WTC11 (cell line): ENCODE measurements at regions not wholly inside any gene's neighbourhood (a gene's known extent, or its start where the extent isn't known, plus 50 kb on each side); places are given as distances from the start of the nearest gene placed in this dataset.

Experiments used
- ATAC-seq: fragments of 200-7000 bp; cut with Tn5 transposase; 2 replicates; pipeline ENCODE4 v1.10.0; 2021; ENCODE audit warnings: mild to moderate bottlenecking, moderate library complexity
- CTCF ChIA-PET: fragments of 300-600 bp; sonication (Branson Sonifier 250); formaldehyde crosslinking; loops from one replicate; lab custom pipeline; 2021; ENCODE audit warnings: antibody characterized with exemption; lab: Charles Lee
- POLR2A ChIA-PET: fragments of 350-600 bp; sonication (Branson Sonifier 250); formaldehyde crosslinking; loops from one replicate; lab custom pipeline; 2021; ENCODE audit warnings: antibody characterized with exemption; lab: Charles Lee
- DNase-seq: peaks from one replicate; pipeline ENCODE4 v3.0.0; 2021; ENCODE audit warnings: low spot score
- H3K27ac Mint-ChIP-seq: 2 replicates; pipeline ENCODE4 v1.8.0; 2021; ENCODE audit warnings: mixed read lengths
- H3K27me3 Mint-ChIP-seq: 2 replicates; pipeline ENCODE4 v1.8.0; 2021; ENCODE audit warnings: low read depth, mild to moderate bottlenecking, moderate library complexity, mixed read lengths
- H3K36me3 Mint-ChIP-seq: 2 replicates; pipeline ENCODE4 v1.8.0; 2021; ENCODE audit warnings: mixed read lengths
- H3K4me1 Mint-ChIP-seq: 2 replicates; pipeline ENCODE4 v1.8.0; 2022; ENCODE audit warnings: mixed read lengths
- H3K4me3 Mint-ChIP-seq: 2 replicates; pipeline ENCODE4 v1.8.0; 2021; ENCODE audit warnings: mild to moderate bottlenecking, moderate library complexity, mixed read lengths
- H3K9me3 Mint-ChIP-seq: 2 replicates; pipeline ENCODE4 v1.8.0; 2021; ENCODE audit warnings: mixed read lengths
- AFF4 ChIP-seq: sonication (generic); formaldehyde crosslinking; IDR thresholded peaks from 2 replicates; pipeline ENCODE4 v1.8.1; 2023; ENCODE audit warnings: mild to moderate bottlenecking, missing genetic modification reagents, borderline replicate concordance
- FOXK1 ChIP-seq: sonication (generic); formaldehyde crosslinking; IDR thresholded peaks from 2 replicates; pipeline ENCODE4 v1.8.0; 2022; ENCODE audit warnings: mild to moderate bottlenecking, moderate library complexity, missing genetic modification reagents
- GABPB1 ChIP-seq: sonication (generic); formaldehyde crosslinking; IDR thresholded peaks from 2 replicates; pipeline ENCODE4 v1.8.1; 2023; ENCODE audit warnings: mild to moderate bottlenecking, missing genetic modification reagents
- GTF2I ChIP-seq: fragments of 250-450 bp; sonication (Bioruptor Pico); conservative IDR thresholded peaks from 2 replicates; pipeline ENCODE4 v1.4.0; 2021; ENCODE audit warnings: mild to moderate bottlenecking
- HMGA2 ChIP-seq: fragments of 250-450 bp; sonication (Bioruptor Pico); IDR thresholded peaks from 2 replicates; pipeline ENCODE4 v1.4.0; 2021; ENCODE audit warnings: mild to moderate bottlenecking, moderate library complexity
- MYBL2 ChIP-seq: sonication (generic); formaldehyde crosslinking; IDR thresholded peaks from 2 replicates; pipeline ENCODE4 v1.8.1; 2023; ENCODE audit warnings: mild to moderate bottlenecking, moderate library complexity, missing genetic modification reagents
- NFE2L1 ChIP-seq: sonication (generic); formaldehyde crosslinking; IDR thresholded peaks from 2 replicates; pipeline ENCODE4 v1.8.1; 2023; ENCODE audit warnings: missing genetic modification reagents
- NFYB ChIP-seq: sonication (generic); formaldehyde crosslinking; conservative IDR thresholded peaks from 2 replicates; pipeline ENCODE4 v1.8.0; 2022; ENCODE audit warnings: low read depth, missing genetic modification reagents
- OVOL2 ChIP-seq: fragments of 250-450 bp; sonication (Bioruptor Pico); IDR thresholded peaks from 2 replicates; pipeline ENCODE4 v1.9.0; 2021; ENCODE audit warnings: mild to moderate bottlenecking, borderline replicate concordance
- STAT6 ChIP-seq: sonication (generic); formaldehyde crosslinking; conservative IDR thresholded peaks from 2 replicates; pipeline ENCODE4 v1.8.1; 2023; ENCODE audit warnings: mild to moderate bottlenecking, low read depth, missing genetic modification reagents, moderate library complexity
- USF2 ChIP-seq: sonication (generic); formaldehyde crosslinking; IDR thresholded peaks from 2 replicates; pipeline ENCODE4 v1.8.1; 2023; ENCODE audit warnings: mild to moderate bottlenecking, missing genetic modification reagents, moderate library complexity
- ZNF138 ChIP-seq: sonication (generic); formaldehyde crosslinking; conservative IDR thresholded peaks from 2 replicates; pipeline ENCODE4 v1.8.1; 2022; ENCODE audit warnings: mild to moderate bottlenecking, moderate library complexity, missing genetic modification reagents
- ZNF219 ChIP-seq: sonication (generic); formaldehyde crosslinking; IDR thresholded peaks from 2 replicates; pipeline ENCODE4 v1.8.0; 2023; ENCODE audit warnings: missing genetic modification reagents, mild to moderate bottlenecking, borderline replicate concordance
- ZNF263 ChIP-seq: sonication (generic); formaldehyde crosslinking; IDR thresholded peaks from 2 replicates; pipeline ENCODE4 v1.8.1; 2022; ENCODE audit warnings: low read depth, mild to moderate bottlenecking, moderate library complexity, missing genetic modification reagents
- ZNF423 ChIP-seq: fragments of 250-450 bp; sonication (Bioruptor Pico); IDR thresholded peaks from 2 replicates; pipeline ENCODE4 v2.1.2; 2022; ENCODE audit warnings: mild to moderate bottlenecking, moderate library complexity
- TF ChIP-seq, protein P1 (sequence below): sonication (generic); formaldehyde crosslinking; IDR thresholded peaks from 2 replicates; pipeline ENCODE4 v1.8.0; 2022; ENCODE audit warnings: mild to moderate bottlenecking, missing genetic modification reagents
- TF ChIP-seq, protein P2 (sequence below): sonication (generic); formaldehyde crosslinking; IDR thresholded peaks from 2 replicates; pipeline ENCODE4 v1.8.0; 2022; ENCODE audit warnings: mild to moderate bottlenecking, missing genetic modification reagents
- TF ChIP-seq, protein P3 (sequence below): sonication (generic); formaldehyde crosslinking; IDR thresholded peaks from 2 replicates; pipeline ENCODE4 v1.8.0; 2023; ENCODE audit warnings: mild to moderate bottlenecking, missing genetic modification reagents
- TF ChIP-seq, protein P4 (sequence below): sonication (generic); formaldehyde crosslinking; IDR thresholded peaks from 2 replicates; pipeline ENCODE4 v1.8.0; 2023; ENCODE audit warnings: missing genetic modification reagents, mild to moderate bottlenecking, borderline replicate concordance

DNA sequence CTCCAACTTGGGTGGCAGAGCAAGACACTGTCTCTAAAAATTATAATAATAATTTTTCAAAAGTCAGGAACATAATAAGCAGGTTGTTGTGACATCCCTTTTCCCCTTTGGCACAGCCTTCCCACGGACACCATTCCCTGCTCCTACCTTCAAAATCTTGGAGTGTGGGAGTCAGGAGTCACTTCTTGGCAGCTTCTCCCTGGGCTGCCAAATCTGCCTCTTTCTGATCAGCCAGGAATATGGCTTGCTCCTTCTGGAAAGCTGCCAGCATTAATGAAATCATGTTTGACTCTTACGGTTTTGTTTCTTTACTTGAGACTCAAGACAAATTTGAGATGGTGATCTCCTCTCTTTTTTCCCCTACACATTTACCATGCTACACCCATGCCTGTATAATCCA, 391.4 kb upstream of the SYT1 start:
- POLR2A ChIA-PET: no interaction called here
- Mint-ChIP-seq H3K9me3 (no peaks in the 10 kb centered on the region), H3K27ac (no peak overlapping the region), H3K4me3 (no peak overlapping the region), H3K4me1 (peaks cover 7% of the 10 kb centered on the region), H3K27me3 (peaks cover 4% of the 10 kb centered on the region; the same call in 1 of the 2 replicates), H3K36me3 (no peaks in the 10 kb centered on the region)
- CTCF ChIA-PET: interaction anchor here (1.9 kb wide), 1 partner anchor 89 kb away, joined by 5 read pairs; no protein-coding TSS in a partner anchor
- DNase-seq (no peak), ATAC-seq (no peak)
- TF ChIP-seq USF2 (CRISPR knock-in tag) (no peak), HMGA2 (CRISPR knock-in tag) (no peak), GTF2I (no peak), FOXK1 (CRISPR knock-in tag) (no peak), STAT6 (CRISPR knock-in tag) (no peak), NFE2L1 (CRISPR knock-in tag) (no peak), ZNF263 (CRISPR knock-in tag) (no peak)
- TF ChIP-seq, protein P1, sequence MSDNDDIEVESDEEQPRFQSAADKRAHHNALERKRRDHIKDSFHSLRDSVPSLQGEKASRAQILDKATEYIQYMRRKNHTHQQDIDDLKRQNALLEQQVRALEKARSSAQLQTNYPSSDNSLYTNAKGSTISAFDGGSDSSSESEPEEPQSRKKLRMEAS: no peak

DNA sequence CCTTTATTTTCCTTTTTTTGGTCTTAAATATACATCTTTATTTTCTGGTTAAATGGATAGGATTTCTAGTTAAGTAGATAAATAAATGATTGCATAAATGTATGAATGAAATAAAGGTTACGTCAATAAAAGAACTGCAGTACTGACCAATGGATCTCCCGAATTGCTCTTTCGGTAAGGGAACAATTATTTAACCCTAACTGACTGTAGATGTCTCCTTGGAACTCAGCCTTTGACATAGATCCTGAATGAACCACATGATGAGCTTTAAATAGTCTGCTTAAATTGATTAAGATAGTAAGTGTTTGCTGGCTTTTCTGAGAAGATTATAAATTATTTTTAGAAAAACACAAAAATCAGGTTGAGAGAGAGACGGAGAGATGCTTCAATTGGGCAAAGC, 391.0 kb upstream of the SYT1 start:
- Mint-ChIP-seq H3K27ac (no peak overlapping the region), H3K27me3 (peaks cover 4% of the 10 kb centered on the region; the same call in 1 of the 2 replicates), H3K4me3 (no peak overlapping the region), H3K9me3 (no peaks in the 10 kb centered on the region), H3K36me3 (no peaks in the 10 kb centered on the region), H3K4me1 (peaks cover 7% of the 10 kb centered on the region)
- POLR2A ChIA-PET: no interaction called here
- DNase-seq (no peak), ATAC-seq (no peak)
- CTCF ChIA-PET: interaction anchor here (1.0 to 1.9 kb wide), 2 partner anchors 11 to 89 kb away, joined by 3 to 5 read pairs; no protein-coding TSS in a partner anchor
- no peak for TF ChIP-seq GABPB1 (CRISPR knock-in tag)
- TF ChIP-seq, protein P2, sequence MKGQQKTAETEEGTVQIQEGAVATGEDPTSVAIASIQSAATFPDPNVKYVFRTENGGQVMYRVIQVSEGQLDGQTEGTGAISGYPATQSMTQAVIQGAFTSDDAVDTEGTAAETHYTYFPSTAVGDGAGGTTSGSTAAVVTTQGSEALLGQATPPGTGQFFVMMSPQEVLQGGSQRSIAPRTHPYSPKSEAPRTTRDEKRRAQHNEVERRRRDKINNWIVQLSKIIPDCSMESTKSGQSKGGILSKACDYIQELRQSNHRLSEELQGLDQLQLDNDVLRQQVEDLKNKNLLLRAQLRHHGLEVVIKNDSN: no peak
- no peak for TF ChIP-seq ZNF138 (CRISPR knock-in tag)
- no peak for TF ChIP-seq OVOL2 (CRISPR knock-in tag)
- TF ChIP-seq ZNF423: no peak
- no peak for TF ChIP-seq ZNF263 (CRISPR knock-in tag)
- TF ChIP-seq ZNF219 (CRISPR knock-in tag): no peak
- no peak for TF ChIP-seq NFYB (CRISPR knock-in tag)
- no peak for TF ChIP-seq MYBL2 (CRISPR knock-in tag)
- TF ChIP-seq, protein P3, sequence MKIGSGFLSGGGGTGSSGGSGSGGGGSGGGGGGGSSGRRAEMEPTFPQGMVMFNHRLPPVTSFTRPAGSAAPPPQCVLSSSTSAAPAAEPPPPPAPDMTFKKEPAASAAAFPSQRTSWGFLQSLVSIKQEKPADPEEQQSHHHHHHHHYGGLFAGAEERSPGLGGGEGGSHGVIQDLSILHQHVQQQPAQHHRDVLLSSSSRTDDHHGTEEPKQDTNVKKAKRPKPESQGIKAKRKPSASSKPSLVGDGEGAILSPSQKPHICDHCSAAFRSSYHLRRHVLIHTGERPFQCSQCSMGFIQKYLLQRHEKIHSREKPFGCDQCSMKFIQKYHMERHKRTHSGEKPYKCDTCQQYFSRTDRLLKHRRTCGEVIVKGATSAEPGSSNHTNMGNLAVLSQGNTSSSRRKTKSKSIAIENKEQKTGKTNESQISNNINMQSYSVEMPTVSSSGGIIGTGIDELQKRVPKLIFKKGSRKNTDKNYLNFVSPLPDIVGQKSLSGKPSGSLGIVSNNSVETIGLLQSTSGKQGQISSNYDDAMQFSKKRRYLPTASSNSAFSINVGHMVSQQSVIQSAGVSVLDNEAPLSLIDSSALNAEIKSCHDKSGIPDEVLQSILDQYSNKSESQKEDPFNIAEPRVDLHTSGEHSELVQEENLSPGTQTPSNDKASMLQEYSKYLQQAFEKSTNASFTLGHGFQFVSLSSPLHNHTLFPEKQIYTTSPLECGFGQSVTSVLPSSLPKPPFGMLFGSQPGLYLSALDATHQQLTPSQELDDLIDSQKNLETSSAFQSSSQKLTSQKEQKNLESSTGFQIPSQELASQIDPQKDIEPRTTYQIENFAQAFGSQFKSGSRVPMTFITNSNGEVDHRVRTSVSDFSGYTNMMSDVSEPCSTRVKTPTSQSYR: no peak
- no peak for TF ChIP-seq AFF4 (CRISPR knock-in tag)
- TF ChIP-seq, protein P4, sequence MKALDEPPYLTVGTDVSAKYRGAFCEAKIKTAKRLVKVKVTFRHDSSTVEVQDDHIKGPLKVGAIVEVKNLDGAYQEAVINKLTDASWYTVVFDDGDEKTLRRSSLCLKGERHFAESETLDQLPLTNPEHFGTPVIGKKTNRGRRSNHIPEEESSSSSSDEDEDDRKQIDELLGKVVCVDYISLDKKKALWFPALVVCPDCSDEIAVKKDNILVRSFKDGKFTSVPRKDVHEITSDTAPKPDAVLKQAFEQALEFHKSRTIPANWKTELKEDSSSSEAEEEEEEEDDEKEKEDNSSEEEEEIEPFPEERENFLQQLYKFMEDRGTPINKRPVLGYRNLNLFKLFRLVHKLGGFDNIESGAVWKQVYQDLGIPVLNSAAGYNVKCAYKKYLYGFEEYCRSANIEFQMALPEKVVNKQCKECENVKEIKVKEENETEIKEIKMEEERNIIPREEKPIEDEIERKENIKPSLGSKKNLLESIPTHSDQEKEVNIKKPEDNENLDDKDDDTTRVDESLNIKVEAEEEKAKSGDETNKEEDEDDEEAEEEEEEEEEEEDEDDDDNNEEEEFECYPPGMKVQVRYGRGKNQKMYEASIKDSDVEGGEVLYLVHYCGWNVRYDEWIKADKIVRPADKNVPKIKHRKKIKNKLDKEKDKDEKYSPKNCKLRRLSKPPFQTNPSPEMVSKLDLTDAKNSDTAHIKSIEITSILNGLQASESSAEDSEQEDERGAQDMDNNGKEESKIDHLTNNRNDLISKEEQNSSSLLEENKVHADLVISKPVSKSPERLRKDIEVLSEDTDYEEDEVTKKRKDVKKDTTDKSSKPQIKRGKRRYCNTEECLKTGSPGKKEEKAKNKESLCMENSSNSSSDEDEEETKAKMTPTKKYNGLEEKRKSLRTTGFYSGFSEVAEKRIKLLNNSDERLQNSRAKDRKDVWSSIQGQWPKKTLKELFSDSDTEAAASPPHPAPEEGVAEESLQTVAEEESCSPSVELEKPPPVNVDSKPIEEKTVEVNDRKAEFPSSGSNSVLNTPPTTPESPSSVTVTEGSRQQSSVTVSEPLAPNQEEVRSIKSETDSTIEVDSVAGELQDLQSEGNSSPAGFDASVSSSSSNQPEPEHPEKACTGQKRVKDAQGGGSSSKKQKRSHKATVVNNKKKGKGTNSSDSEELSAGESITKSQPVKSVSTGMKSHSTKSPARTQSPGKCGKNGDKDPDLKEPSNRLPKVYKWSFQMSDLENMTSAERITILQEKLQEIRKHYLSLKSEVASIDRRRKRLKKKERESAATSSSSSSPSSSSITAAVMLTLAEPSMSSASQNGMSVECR (CRISPR knock-in tag): no peak
